Fibroblast of lung (primary cell): ENCODE measurements at regions not wholly inside any gene's neighbourhood (a gene's known extent, or its start where the extent isn't known, plus 50 kb on each side); places are given as distances from the start of the nearest gene placed in this dataset.

Experiments used
- EZH2 ChIP-seq: IDR thresholded peaks from 2 replicates; pipeline ENCODE4 v1.5.1; 2012; ENCODE audit warnings: low read length, control low read depth, mild to moderate bottlenecking; ENCODE audit errors: missing control alignments
- TF ChIP-seq, protein P1 (sequence below), 2 donors: IDR thresholded peaks in 1 of 2; conservative IDR thresholded peaks in 1 of 2; 1 replicate in 1 of 2; 2 replicates in 1 of 2; pipeline ENCODE4 v1.5.1; 2011 to 2012; ENCODE audit warnings: low read length in 2 of 2, control low read depth in 1 of 2, inconsistent platforms in 1 of 2, low read depth in 1 of 2, mild to moderate bottlenecking in 1 of 2

GRCh38 chr6:148027201-148027600, 315.4 kb upstream of the SASH1 start:
- no peak for TF ChIP-seq EZH2
- TF ChIP-seq, protein P1, sequence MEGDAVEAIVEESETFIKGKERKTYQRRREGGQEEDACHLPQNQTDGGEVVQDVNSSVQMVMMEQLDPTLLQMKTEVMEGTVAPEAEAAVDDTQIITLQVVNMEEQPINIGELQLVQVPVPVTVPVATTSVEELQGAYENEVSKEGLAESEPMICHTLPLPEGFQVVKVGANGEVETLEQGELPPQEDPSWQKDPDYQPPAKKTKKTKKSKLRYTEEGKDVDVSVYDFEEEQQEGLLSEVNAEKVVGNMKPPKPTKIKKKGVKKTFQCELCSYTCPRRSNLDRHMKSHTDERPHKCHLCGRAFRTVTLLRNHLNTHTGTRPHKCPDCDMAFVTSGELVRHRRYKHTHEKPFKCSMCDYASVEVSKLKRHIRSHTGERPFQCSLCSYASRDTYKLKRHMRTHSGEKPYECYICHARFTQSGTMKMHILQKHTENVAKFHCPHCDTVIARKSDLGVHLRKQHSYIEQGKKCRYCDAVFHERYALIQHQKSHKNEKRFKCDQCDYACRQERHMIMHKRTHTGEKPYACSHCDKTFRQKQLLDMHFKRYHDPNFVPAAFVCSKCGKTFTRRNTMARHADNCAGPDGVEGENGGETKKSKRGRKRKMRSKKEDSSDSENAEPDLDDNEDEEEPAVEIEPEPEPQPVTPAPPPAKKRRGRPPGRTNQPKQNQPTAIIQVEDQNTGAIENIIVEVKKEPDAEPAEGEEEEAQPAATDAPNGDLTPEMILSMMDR (conservative IDR thresholded peaks at IDR 0.05 in 1 of 2, IDR thresholded peaks at IDR 0.05 in 1 of 2; ENCODE audit: low read depth in 1 of 2, low read length in 2 of 2): no peak
